Progenitor cell of endocrine pancreas (in vitro differentiated cells): ENCODE measurements at regions not wholly inside any gene's neighbourhood (a gene's known extent, or its start where the extent isn't known, plus 50 kb on each side); places are given as distances from the start of the nearest gene placed in this dataset.

Experiments
- DNase-seq: peaks from one replicate; pipeline ENCODE4 v3.0.0; 2021; ENCODE audit warnings: low spot score; ENCODE audit not compliant: unreplicated experiment
- H3K27ac Mint-ChIP-seq: 2 replicates; pipeline ENCODE4 v1.8.0; 2021; ENCODE audit warnings: mild to moderate bottlenecking, moderate library complexity, mixed read lengths
- H3K27me3 Mint-ChIP-seq: 2 replicates; pipeline ENCODE4 v1.8.0; 2021; ENCODE audit warnings: mixed read lengths
- H3K36me3 Mint-ChIP-seq: 2 replicates; pipeline ENCODE4 v1.8.0; 2022; ENCODE audit warnings: mixed read lengths; ENCODE audit not compliant: insufficient read depth
- H3K4me1 Mint-ChIP-seq: 2 replicates; pipeline ENCODE4 v1.8.0; 2021; ENCODE audit warnings: low read depth, mixed read lengths
- H3K4me3 Mint-ChIP-seq: 2 replicates; pipeline ENCODE4 v1.8.0; 2021; ENCODE audit warnings: low read depth, mild to moderate bottlenecking, moderate library complexity, mixed read lengths
- H3K9me3 Mint-ChIP-seq: 2 replicates; pipeline ENCODE4 v1.8.0; 2021; ENCODE audit warnings: low read depth, mixed read lengths
- TF ChIP-seq, protein P1 (sequence below): fragments of 200-600 bp; sonication (generic); IDR thresholded peaks from one replicate; pipeline ENCODE4 v1.5.0; 2021; ENCODE audit warnings: antibody characterized with exemption, mild to moderate bottlenecking; ENCODE audit not compliant: unreplicated experiment

DNA sequence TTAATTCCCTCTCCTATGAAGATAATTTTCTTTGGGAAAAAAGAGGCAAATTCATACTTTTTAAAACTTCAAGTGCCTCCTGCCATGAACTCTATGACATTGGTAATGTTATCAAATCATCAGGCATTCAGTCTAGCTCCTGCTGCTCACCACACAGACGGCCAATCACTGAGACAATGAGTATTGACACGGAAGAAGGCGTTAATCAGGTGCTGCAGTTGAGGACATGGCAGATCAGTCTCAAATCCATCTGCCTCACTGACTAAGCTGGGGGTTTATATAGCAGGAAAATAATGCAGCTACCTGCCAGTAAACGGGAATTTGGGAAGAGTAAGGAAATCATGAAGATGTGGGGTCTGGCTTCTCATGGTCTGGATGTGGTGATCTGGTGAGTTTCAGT lies 1087.7 kb downstream of the CDH9 start:
- Mint-ChIP-seq H3K36me3 (no peaks in the 10 kb centered on the region), H3K27ac (no peak overlapping the region), H3K9me3 (no peaks in the 10 kb centered on the region), H3K27me3 (no peaks in the 10 kb centered on the region), H3K4me3 (no peak overlapping the region), H3K4me1 (peaks cover 9% of the 10 kb centered on the region)
- TF ChIP-seq, protein P1, sequence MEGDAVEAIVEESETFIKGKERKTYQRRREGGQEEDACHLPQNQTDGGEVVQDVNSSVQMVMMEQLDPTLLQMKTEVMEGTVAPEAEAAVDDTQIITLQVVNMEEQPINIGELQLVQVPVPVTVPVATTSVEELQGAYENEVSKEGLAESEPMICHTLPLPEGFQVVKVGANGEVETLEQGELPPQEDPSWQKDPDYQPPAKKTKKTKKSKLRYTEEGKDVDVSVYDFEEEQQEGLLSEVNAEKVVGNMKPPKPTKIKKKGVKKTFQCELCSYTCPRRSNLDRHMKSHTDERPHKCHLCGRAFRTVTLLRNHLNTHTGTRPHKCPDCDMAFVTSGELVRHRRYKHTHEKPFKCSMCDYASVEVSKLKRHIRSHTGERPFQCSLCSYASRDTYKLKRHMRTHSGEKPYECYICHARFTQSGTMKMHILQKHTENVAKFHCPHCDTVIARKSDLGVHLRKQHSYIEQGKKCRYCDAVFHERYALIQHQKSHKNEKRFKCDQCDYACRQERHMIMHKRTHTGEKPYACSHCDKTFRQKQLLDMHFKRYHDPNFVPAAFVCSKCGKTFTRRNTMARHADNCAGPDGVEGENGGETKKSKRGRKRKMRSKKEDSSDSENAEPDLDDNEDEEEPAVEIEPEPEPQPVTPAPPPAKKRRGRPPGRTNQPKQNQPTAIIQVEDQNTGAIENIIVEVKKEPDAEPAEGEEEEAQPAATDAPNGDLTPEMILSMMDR = no peak
- no peak for DNase-seq

DNA sequence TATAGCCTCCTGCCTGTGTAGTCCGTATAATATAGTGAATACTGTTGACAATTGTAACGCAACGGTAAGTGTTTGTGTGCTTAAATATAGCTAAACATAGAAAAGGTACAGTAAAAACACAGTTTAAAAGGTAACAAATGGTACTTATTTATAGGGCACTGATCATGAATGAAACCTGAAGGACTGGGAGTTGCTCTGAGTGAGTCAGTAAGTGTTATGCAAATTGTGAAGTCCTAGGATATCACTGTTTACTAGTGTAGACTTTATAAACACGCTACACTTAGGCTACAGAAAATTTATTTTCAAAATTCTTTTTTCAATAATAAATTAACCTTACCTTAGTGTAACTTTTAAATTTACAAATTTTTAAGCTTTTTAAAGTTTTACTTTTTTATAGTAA lies 1090.1 kb downstream of the CDH9 start:
- TF ChIP-seq, protein P1 = no peak
- H3K4me1 Mint-ChIP-seq = peaks cover 9% of the 10 kb centered on the region
- no peak for DNase-seq

DNA sequence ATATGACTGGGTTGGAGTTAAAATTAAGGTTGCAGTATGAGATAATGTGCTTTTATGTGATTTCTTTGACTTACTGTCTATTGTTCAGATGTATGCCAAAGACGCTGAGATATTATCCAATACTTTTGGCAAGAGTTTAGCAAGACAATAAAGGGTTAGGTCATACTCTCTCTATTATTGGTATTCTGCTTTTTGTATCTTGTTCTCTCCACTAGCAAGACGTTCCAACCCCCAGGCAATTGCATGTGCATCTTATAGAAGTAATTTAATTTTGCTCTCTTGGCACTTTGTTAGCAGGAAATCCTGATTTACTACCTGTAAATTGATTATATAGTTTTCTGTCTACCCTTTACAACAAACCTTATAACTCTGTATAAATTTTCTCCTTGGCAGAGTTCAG lies 1093.6 kb downstream of the CDH9 start:
- no peak for DNase-seq
- Mint-ChIP-seq H3K27me3 (no peaks in the 10 kb centered on the region), H3K4me3 (no peak overlapping the region), H3K9me3 (no peaks in the 10 kb centered on the region), H3K4me1 (peaks cover 9% of the 10 kb centered on the region), H3K27ac (no peak overlapping the region), H3K36me3 (no peaks in the 10 kb centered on the region)
- TF ChIP-seq, protein P1 = no peak

More for the DNA sequence above, 1090.1 kb downstream of the CDH9 start:
- H3K36me3 Mint-ChIP-seq = no peaks in the 10 kb centered on the region
- H3K4me3 Mint-ChIP-seq = no peak overlapping the region
- no peaks in the 10 kb centered on the region for H3K9me3 Mint-ChIP-seq
- no peak overlapping the region for H3K27ac Mint-ChIP-seq
- no peaks in the 10 kb centered on the region for H3K27me3 Mint-ChIP-seq

DNA sequence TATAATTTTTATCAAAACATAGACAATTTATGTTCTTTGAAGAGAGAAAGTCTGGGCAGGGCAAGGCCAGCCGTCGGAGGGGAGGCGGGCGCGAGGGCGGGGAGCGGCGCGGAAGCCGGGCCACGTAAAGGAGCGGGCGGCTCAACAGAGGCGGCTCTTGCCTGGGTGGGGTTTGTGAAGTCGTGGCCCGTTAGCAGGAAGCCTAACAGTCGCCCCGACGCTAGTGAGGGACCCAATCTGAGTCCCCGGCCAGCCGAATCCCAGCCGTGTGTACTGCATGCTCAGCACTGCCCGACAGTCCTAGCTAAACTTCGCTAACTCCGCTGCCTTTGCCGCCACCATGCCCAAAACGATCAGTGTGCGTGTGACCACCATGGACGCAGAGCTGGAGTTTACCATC lies 1129.2 kb downstream of the CDH9 start:
- Mint-ChIP-seq H3K9me3 (no peaks in the 10 kb centered on the region), H3K36me3 (no peaks in the 10 kb centered on the region), H3K4me3 (no peak overlapping the region), H3K27me3 (no peaks in the 10 kb centered on the region), H3K4me1 (no peaks in the 10 kb centered on the region), H3K27ac (no peak overlapping the region)
- DNase-seq = no peak
- TF ChIP-seq, protein P1 = no peak

DNA sequence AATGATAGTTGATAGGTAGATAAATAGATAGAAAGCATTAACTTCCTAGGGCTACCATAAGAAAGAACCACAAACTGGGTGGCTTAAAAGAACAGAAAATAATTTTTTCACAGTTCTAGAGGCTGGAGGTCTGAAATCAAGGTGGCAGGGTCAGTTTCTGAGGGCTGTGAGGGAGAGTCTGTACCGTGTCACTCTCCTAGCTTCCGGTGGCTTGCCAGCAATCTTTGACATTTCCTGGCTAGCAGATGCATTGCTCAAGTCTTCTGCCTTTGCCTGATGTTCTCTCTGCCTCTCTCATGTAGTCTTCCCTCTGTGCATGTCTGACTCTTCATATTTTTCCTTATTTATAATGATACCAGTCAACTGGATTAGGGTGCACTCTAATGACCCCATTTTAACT lies 1132.7 kb downstream of the CDH9 start:
- DNase-seq = no peak
- Mint-ChIP-seq H3K27me3 (no peaks in the 10 kb centered on the region), H3K36me3 (no peaks in the 10 kb centered on the region), H3K9me3 (no peaks in the 10 kb centered on the region), H3K27ac (no peak overlapping the region), H3K4me3 (no peak overlapping the region), H3K4me1 (no peaks in the 10 kb centered on the region)
- TF ChIP-seq, protein P1 = no peak
